ENCODE measurements at regions not wholly inside any gene's neighbourhood (a gene's known extent, or its start where the extent isn't known, plus 50 kb on each side); places are given as distances from the start of the nearest gene placed in this dataset.

GRCh38 chr10:10233229-10233628, 784.4 kb upstream of the CELF2 start:
- H3K4me3 ChIP-seq (ENCODE audit: low read length), result no peak overlapping the region
- H3K9me3 ChIP-seq (ENCODE audit: control insufficient read depth, insufficient read depth, low read length), result no peaks in the 10 kb centered on the region
- H3K4me1 ChIP-seq (ENCODE audit: control insufficient read depth, insufficient read depth, low read length), result no peaks in the 10 kb centered on the region
- WGBS (ENCODE audit: insufficient coverage, insufficient read length), result no CpG with 5 or more reads among the region's 2 CpGs
- no peaks in the 10 kb centered on the region for H3K36me3 ChIP-seq (ENCODE audit: control insufficient read depth, insufficient read depth, low read length)
- no peaks in the 10 kb centered on the region for H3K27me3 ChIP-seq (ENCODE audit: control insufficient read depth, insufficient read depth, low read length)
- no peak overlapping the region for H3K27ac ChIP-seq (ENCODE audit: low read length)
- DNase-seq (ENCODE audit: low read depth, low spot score), result no peak

GRCh38 chr10:10235003-10235402, 782.7 kb upstream of the CELF2 start:
- no peaks in the 10 kb centered on the region for H3K36me3 ChIP-seq (ENCODE audit: control insufficient read depth, insufficient read depth, low read length)
- WGBS (ENCODE audit: insufficient coverage, insufficient read length), result no CpG with 5 or more reads among the region's 3 CpGs
- H3K4me3 ChIP-seq (ENCODE audit: low read length), result no peak overlapping the region
- H3K27ac ChIP-seq (ENCODE audit: low read length), result no peak overlapping the region
- DNase-seq (ENCODE audit: low read depth, low spot score), result no peak
- H3K27me3 ChIP-seq (ENCODE audit: control insufficient read depth, insufficient read depth, low read length), result no peaks in the 10 kb centered on the region
- no peaks in the 10 kb centered on the region for H3K4me1 ChIP-seq (ENCODE audit: control insufficient read depth, insufficient read depth, low read length)
- no peaks in the 10 kb centered on the region for H3K9me3 ChIP-seq (ENCODE audit: control insufficient read depth, insufficient read depth, low read length)

GRCh38 chr10:10247585-10247984, 770.1 kb upstream of the CELF2 start:
- no peaks in the 10 kb centered on the region for H3K4me1 ChIP-seq (ENCODE audit: control insufficient read depth, insufficient read depth, low read length)
- no CpG with 5 or more reads among the region's 6 CpGs for WGBS (ENCODE audit: insufficient coverage, insufficient read length)
- no peaks in the 10 kb centered on the region for H3K9me3 ChIP-seq (ENCODE audit: control insufficient read depth, insufficient read depth, low read length)
- no peak overlapping the region for H3K27ac ChIP-seq (ENCODE audit: low read length)
- no peaks in the 10 kb centered on the region for H3K27me3 ChIP-seq (ENCODE audit: control insufficient read depth, insufficient read depth, low read length)
- H3K36me3 ChIP-seq (ENCODE audit: control insufficient read depth, insufficient read depth, low read length), result no peaks in the 10 kb centered on the region
- DNase-seq (ENCODE audit: low read depth, low spot score), result no peak
- no peak overlapping the region for H3K4me3 ChIP-seq (ENCODE audit: low read length)

GRCh38 chr10:10256860-10257259, 760.8 kb upstream of the CELF2 start:
- WGBS (ENCODE audit: insufficient coverage, insufficient read length), result no CpG with 5 or more reads among the region's 3 CpGs
- no peak overlapping the region for H3K4me3 ChIP-seq (ENCODE audit: low read length)
- H3K36me3 ChIP-seq (ENCODE audit: control insufficient read depth, insufficient read depth, low read length), result no peaks in the 10 kb centered on the region
- no peaks in the 10 kb centered on the region for H3K9me3 ChIP-seq (ENCODE audit: control insufficient read depth, insufficient read depth, low read length)
- no peak overlapping the region for H3K27ac ChIP-seq (ENCODE audit: low read length)
- DNase-seq (ENCODE audit: low read depth, low spot score), result no peak
- no peaks in the 10 kb centered on the region for H3K27me3 ChIP-seq (ENCODE audit: control insufficient read depth, insufficient read depth, low read length)
- no peaks in the 10 kb centered on the region for H3K4me1 ChIP-seq (ENCODE audit: control insufficient read depth, insufficient read depth, low read length)

GRCh38 chr10:10259013-10259412, 758.7 kb upstream of the CELF2 start:
- H3K27ac ChIP-seq (ENCODE audit: low read length), result no peak overlapping the region
- H3K27me3 ChIP-seq (ENCODE audit: control insufficient read depth, insufficient read depth, low read length), result no peaks in the 10 kb centered on the region
- H3K4me1 ChIP-seq (ENCODE audit: control insufficient read depth, insufficient read depth, low read length), result no peaks in the 10 kb centered on the region
- no peak for DNase-seq (ENCODE audit: low read depth, low spot score)
- H3K4me3 ChIP-seq (ENCODE audit: low read length), result no peak overlapping the region
- no CpG with 5 or more reads among the region's 4 CpGs for WGBS (ENCODE audit: insufficient coverage, insufficient read length)
- no peaks in the 10 kb centered on the region for H3K36me3 ChIP-seq (ENCODE audit: control insufficient read depth, insufficient read depth, low read length)
- no peaks in the 10 kb centered on the region for H3K9me3 ChIP-seq (ENCODE audit: control insufficient read depth, insufficient read depth, low read length)

GRCh38 chr10:10270126-10271050, 747.3 kb upstream of the CELF2 start:
- H3K27me3 ChIP-seq (ENCODE audit: control insufficient read depth, insufficient read depth, low read length), result no peaks in the 10 kb centered on the region
- H3K4me1 ChIP-seq (ENCODE audit: control insufficient read depth, insufficient read depth, low read length), result no peaks in the 10 kb centered on the region
- H3K9me3 ChIP-seq (ENCODE audit: control insufficient read depth, insufficient read depth, low read length), result no peaks in the 10 kb centered on the region
- H3K27ac ChIP-seq (ENCODE audit: low read length), result no peak overlapping the region
- DNase-seq (ENCODE audit: low read depth, low spot score), result no peak
- H3K4me3 ChIP-seq (ENCODE audit: low read length), result no peak overlapping the region
- no peaks in the 10 kb centered on the region for H3K36me3 ChIP-seq (ENCODE audit: control insufficient read depth, insufficient read depth, low read length)
- WGBS (ENCODE audit: insufficient coverage, insufficient read length), result no CpG with 5 or more reads among the region's 8 CpGs

GRCh38 chr10:10271639-10272192, 746.0 kb upstream of the CELF2 start:
- Histone ChIP-seq H3K4me3 (ENCODE audit: low read length) (no peak overlapping the region), H3K4me1 (ENCODE audit: control insufficient read depth, insufficient read depth, low read length) (no peaks in the 10 kb centered on the region), H3K9me3 (ENCODE audit: control insufficient read depth, insufficient read depth, low read length) (no peaks in the 10 kb centered on the region), H3K27me3 (ENCODE audit: control insufficient read depth, insufficient read depth, low read length) (no peaks in the 10 kb centered on the region), H3K36me3 (ENCODE audit: control insufficient read depth, insufficient read depth, low read length) (no peaks in the 10 kb centered on the region), H3K27ac (ENCODE audit: low read length) (no peak overlapping the region)
- no peak for DNase-seq (ENCODE audit: low read depth, low spot score)
- no CpG with 5 or more reads among the region's 1 CpG for WGBS (ENCODE audit: insufficient coverage, insufficient read length)

GRCh38 chr10:10273661-10274060, 744.0 kb upstream of the CELF2 start:
- 100% methylated on average over 1 of the region's 3 CpGs for WGBS (ENCODE audit: insufficient coverage, insufficient read length)
- Histone ChIP-seq H3K4me1 (ENCODE audit: control insufficient read depth, insufficient read depth, low read length) (no peaks in the 10 kb centered on the region), H3K27me3 (ENCODE audit: control insufficient read depth, insufficient read depth, low read length) (no peaks in the 10 kb centered on the region), H3K4me3 (ENCODE audit: low read length) (no peak overlapping the region), H3K9me3 (ENCODE audit: control insufficient read depth, insufficient read depth, low read length) (no peaks in the 10 kb centered on the region), H3K36me3 (ENCODE audit: control insufficient read depth, insufficient read depth, low read length) (no peaks in the 10 kb centered on the region), H3K27ac (ENCODE audit: low read length) (no peak overlapping the region)
- DNase-seq (ENCODE audit: low read depth, low spot score), result no peak

- no peak overlapping the region for H3K27ac ChIP-seq (ENCODE audit: low read length)
- no peaks in the 10 kb centered on the region for H3K4me1 ChIP-seq (ENCODE audit: control insufficient read depth, insufficient read depth, low read length)
- H3K36me3 ChIP-seq (ENCODE audit: control insufficient read depth, insufficient read depth, low read length), result no peaks in the 10 kb centered on the region
- H3K27me3 ChIP-seq (ENCODE audit: control insufficient read depth, insufficient read depth, low read length), result no peaks in the 10 kb centered on the region
- H3K9me3 ChIP-seq (ENCODE audit: control insufficient read depth, insufficient read depth, low read length), result no peaks in the 10 kb centered on the region
- no CpG with 5 or more reads among the region's 4 CpGs for WGBS (ENCODE audit: insufficient coverage, insufficient read length)
- H3K4me3 ChIP-seq (ENCODE audit: low read length), result no peak overlapping the region
- DNase-seq (ENCODE audit: low read depth, low spot score), result no peak
Measured at GRCh38 chr10:10279906-10280305, 737.8 kb upstream of the CELF2 start.

- no peak overlapping the region for H3K4me3 ChIP-seq (ENCODE audit: low read length)
- no CpG with 5 or more reads among the region's 4 CpGs for WGBS (ENCODE audit: insufficient coverage, insufficient read length)
Measured at GRCh38 chr10:10292501-10292900, 725.2 kb upstream of the CELF2 start.

More at GRCh38 chr10:10292501-10292900, 725.2 kb upstream of the CELF2 start:
- no peaks in the 10 kb centered on the region for H3K36me3 ChIP-seq (ENCODE audit: control insufficient read depth, insufficient read depth, low read length)
- H3K27me3 ChIP-seq (ENCODE audit: control insufficient read depth, insufficient read depth, low read length), result no peaks in the 10 kb centered on the region
- no peak overlapping the region for H3K27ac ChIP-seq (ENCODE audit: low read length)
- H3K9me3 ChIP-seq (ENCODE audit: control insufficient read depth, insufficient read depth, low read length), result no peaks in the 10 kb centered on the region
- H3K4me1 ChIP-seq (ENCODE audit: control insufficient read depth, insufficient read depth, low read length), result peaks cover 6% of the 10 kb centered on the region; the same call in 1 of the 2 replicates
- no peak for DNase-seq (ENCODE audit: low read depth, low spot score)

Data from iPS DF 6.9 (cell line).